Occipital lobe (tissue), 1 donor: ENCODE measurements at regions not wholly inside any gene's neighbourhood (a gene's known extent, or its start where the extent isn't known, plus 50 kb on each side); places are given as distances from the start of the nearest gene placed in this dataset.

Source experiments
- DNase-seq: peaks from one replicate; lab custom pipeline; 2025; lab: John Stamatoyannopoulos, UW

GRCh38 chr7:25855854-25856782, 295.9 kb upstream of the NFE2L3 start:
- DNase-seq, result no peak

GRCh38 chr7:25857376-25858067, 294.5 kb upstream of the NFE2L3 start:
- no peak for DNase-seq

GRCh38 chr7:25858200-25858524, 293.8 kb upstream of the NFE2L3 start:
- no peak for DNase-seq

- no peak for DNase-seq
These were observed 293.2 kb upstream of the NFE2L3 start for GRCh38 chr7:25858525-25859411.

- DNase-seq, result no peak
These were observed 292.4 kb upstream of the NFE2L3 start for GRCh38 chr7:25859412-25860274.

GRCh38 chr7:25860275-25861163, 291.5 kb upstream of the NFE2L3 start:
- DNase-seq, result no peak

GRCh38 chr7:25861164-25861496, 290.9 kb upstream of the NFE2L3 start:
- no peak for DNase-seq

GRCh38 chr7:25861601-25862260, 290.3 kb upstream of the NFE2L3 start:
- DNase-seq, result no peak

- DNase-seq, result peak; percentile 51
These were observed 289.6 kb upstream of the NFE2L3 start for GRCh38 chr7:25862261-25863004.

- no peak for DNase-seq
These were observed 288.8 kb upstream of the NFE2L3 start for GRCh38 chr7:25863005-25863728.

GRCh38 chr7:25863729-25864110, 288.3 kb upstream of the NFE2L3 start:
- DNase-seq, result no peak

GRCh38 chr7:25864511-25864910, 287.5 kb upstream of the NFE2L3 start:
- no peak for DNase-seq

GRCh38 chr7:25864943-25865751, 286.9 kb upstream of the NFE2L3 start:
- no peak for DNase-seq

GRCh38 chr7:25868509-25868908, 283.5 kb upstream of the NFE2L3 start:
- DNase-seq, result no peak

- DNase-seq, result no peak
These were observed 281.4 kb upstream of the NFE2L3 start for GRCh38 chr7:25870574-25870973.

GRCh38 chr7:25876092-25876491, 275.9 kb upstream of the NFE2L3 start:
- DNase-seq, result no peak
